Dedifferentiated amniotic fluid mesenchymal stem cell (primary cell): ENCODE measurements at regions not wholly inside any gene's neighbourhood (a gene's known extent, or its start where the extent isn't known, plus 50 kb on each side); places are given as distances from the start of the nearest gene placed in this dataset.

Source experiments
- DNase-seq: peaks from one replicate; pipeline ENCODE4 v3.0.0-alpha.2; 2016; ENCODE audit errors: extremely low spot score

GRCh38 chr10:129321727-129322126 lies 145.3 kb upstream of the MGMT start:
- no peak for DNase-seq

- no peak for DNase-seq
Observed at GRCh38 chr10:129322933-129323820, 143.9 kb upstream of the MGMT start.

GRCh38 chr10:129323879-129324278 lies 143.2 kb upstream of the MGMT start:
- DNase-seq = no peak

- DNase-seq = no peak
Observed at GRCh38 chr10:129325893-129326292, 141.1 kb upstream of the MGMT start.

GRCh38 chr10:129328546-129328945 lies 138.5 kb upstream of the MGMT start:
- no peak for DNase-seq

GRCh38 chr10:129329385-129330055 lies 137.5 kb upstream of the MGMT start:
- DNase-seq = no peak

- no peak for DNase-seq
Observed at GRCh38 chr10:129330211-129330610, 136.8 kb upstream of the MGMT start.

- DNase-seq = no peak
Observed at GRCh38 chr10:129331207-129331838, 135.7 kb upstream of the MGMT start.

- no peak for DNase-seq
Observed at GRCh38 chr10:129331839-129332220, 135.2 kb upstream of the MGMT start.

GRCh38 chr10:129332476-129332875 lies 134.6 kb upstream of the MGMT start:
- DNase-seq = no peak

- DNase-seq = no peak
Observed at GRCh38 chr10:129333706-129334105, 133.3 kb upstream of the MGMT start.

- no peak for DNase-seq
Observed at GRCh38 chr10:129334266-129334665, 132.8 kb upstream of the MGMT start.

GRCh38 chr10:129335396-129335795 lies 131.6 kb upstream of the MGMT start:
- DNase-seq = no peak

GRCh38 chr10:129335942-129336341 lies 131.1 kb upstream of the MGMT start:
- no peak for DNase-seq

GRCh38 chr10:129339191-129339590 lies 127.8 kb upstream of the MGMT start:
- DNase-seq = no peak

- no peak for DNase-seq
Observed at GRCh38 chr10:129339841-129340240, 127.2 kb upstream of the MGMT start.

GRCh38 chr10:129341087-129341486 lies 126.0 kb upstream of the MGMT start:
- no peak for DNase-seq

GRCh38 chr10:129342385-129342784 lies 124.7 kb upstream of the MGMT start:
- no peak for DNase-seq

GRCh38 chr10:129343141-129343540 lies 123.9 kb upstream of the MGMT start:
- no peak for DNase-seq

GRCh38 chr10:129344103-129344502 lies 122.9 kb upstream of the MGMT start:
- DNase-seq = no peak

- DNase-seq = no peak
Observed at GRCh38 chr10:129344731-129345355, 122.2 kb upstream of the MGMT start.

- no peak for DNase-seq
Observed at GRCh38 chr10:129345763-129346162, 121.3 kb upstream of the MGMT start.
